Sigmoid colon (tissue), 4 donors: ENCODE measurements at regions not wholly inside any gene's neighbourhood (a gene's known extent, or its start where the extent isn't known, plus 50 kb on each side); places are given as distances from the start of the nearest gene placed in this dataset.

Experiments used
- CTCF ChIP-seq, 4 experiments: fragments of 450-650 bp in 3 of 4; fragments of 200-600 bp in 1 of 4; IDR thresholded peaks; one replicate each; pipeline ENCODE4 v1.5.1; 2016 to 2019; ENCODE audit warnings: antibody characterized with exemption in 4 of 4, mild to moderate bottlenecking in 3 of 4, moderate library complexity in 2 of 4
- EP300 ChIP-seq, 4 donors: sonication (generic); formaldehyde crosslinking; IDR thresholded peaks; one replicate each; pipeline ENCODE4 v1.6.1; 2017; ENCODE audit warnings: antibody characterized with exemption in 4 of 4
- POLR2A ChIP-seq, 2 donors: fragments of 450-650 bp; IDR thresholded peaks; one replicate each; pipeline ENCODE4 v1.6.1; 2016; ENCODE audit warnings: antibody characterized with exemption in 2 of 2, mild to moderate bottlenecking in 2 of 2, moderate library complexity in 2 of 2
- POLR2AphosphoS5 ChIP-seq, 4 donors: sonication (generic); formaldehyde crosslinking; IDR thresholded peaks; one replicate each; pipeline ENCODE4 v1.6.1; 2017; ENCODE audit warnings: antibody characterized with exemption in 4 of 4

DNA sequence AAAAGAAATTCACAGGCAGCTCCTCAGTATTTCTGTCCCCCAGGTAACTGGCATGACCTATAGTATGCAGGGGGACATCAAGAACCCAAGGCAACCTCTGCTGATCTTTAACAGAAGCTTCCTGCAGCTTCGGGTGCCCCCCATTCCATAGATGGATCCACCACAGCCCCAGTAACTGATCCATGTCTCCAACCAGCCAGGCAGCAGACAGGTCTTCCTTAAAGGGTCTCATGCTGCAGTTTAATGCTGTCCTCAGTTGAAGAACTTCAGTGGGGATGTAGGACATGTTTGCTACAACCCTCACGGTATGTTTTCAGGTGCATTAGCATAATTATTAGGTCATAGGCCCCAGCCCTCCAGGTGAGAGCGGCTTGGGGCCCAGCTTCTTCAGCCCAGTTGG, 90.9 kb upstream of the OLIG2 start:
- TF ChIP-seq CTCF (IDR thresholded peaks at IDR 0.05) (no peak), POLR2A (IDR thresholded peaks at IDR 0.05) (no peak), EP300 (IDR thresholded peaks at IDR 0.05) (no peak), POLR2AphosphoS5 (IDR thresholded peaks at IDR 0.05) (no peak)
